Lower lobe of right lung (tissue), 2 donors: ENCODE measurements at regions not wholly inside any gene's neighbourhood (a gene's known extent, or its start where the extent isn't known, plus 50 kb on each side); places are given as distances from the start of the nearest gene placed in this dataset.
A peak's percentile ranks its signal among the peaks of the same experiment; 100 is the strongest.
"Not testable (repeated sequence)": the region's sequence is repeated elsewhere in the genome, so short reads cannot be mapped to it uniquely, and the experiment has no call there.

Experiments used
- ATAC-seq, 2 donors: fragments of 200-7000 bp; cut with Tn5 transposase; one replicate each; pipeline ENCODE4 v1.9.1; 2020 to 2022; ENCODE audit warnings: mild to moderate bottlenecking in 2 of 2, moderate library complexity in 2 of 2
- DNase-seq: peaks from one replicate; pipeline ENCODE4 v3.0.0-alpha.2; 2020
- H3K27ac ChIP-seq: fragments of 200-600 bp; one replicate; pipeline ENCODE4 v1.8.0; 2022
- H3K27me3 ChIP-seq: fragments of 200-600 bp; one replicate; pipeline ENCODE4 v1.8.0; 2022; ENCODE audit warnings: low read depth
- H3K36me3 ChIP-seq: fragments of 200-600 bp; one replicate; pipeline ENCODE4 v1.8.0; 2022; ENCODE audit warnings: mild to moderate bottlenecking
- H3K4me1 ChIP-seq: fragments of 200-600 bp; one replicate; pipeline ENCODE4 v1.8.0; 2022
- H3K4me3 ChIP-seq: fragments of 200-600 bp; one replicate; pipeline ENCODE4 v1.8.0; 2022; ENCODE audit warnings: mild to moderate bottlenecking
- H3K9me3 ChIP-seq: fragments of 200-600 bp; one replicate; pipeline ENCODE4 v1.8.0; 2022
- intact Hi-C: fragments of 100-400 bp; cut with DNase I; formaldehyde crosslinking; loops from one replicate; pipeline ENCODE4 v1.11.0; 2022
- TF ChIP-seq, protein P1 (sequence below): fragments of 200-600 bp; IDR thresholded peaks from one replicate; pipeline ENCODE4 v1.8.0; 2022; ENCODE audit warnings: antibody characterized with exemption, mild to moderate bottlenecking
- donor health status: DM: no; HTN: yes; CAD: no; lungs with severe emphysema.

DNA sequence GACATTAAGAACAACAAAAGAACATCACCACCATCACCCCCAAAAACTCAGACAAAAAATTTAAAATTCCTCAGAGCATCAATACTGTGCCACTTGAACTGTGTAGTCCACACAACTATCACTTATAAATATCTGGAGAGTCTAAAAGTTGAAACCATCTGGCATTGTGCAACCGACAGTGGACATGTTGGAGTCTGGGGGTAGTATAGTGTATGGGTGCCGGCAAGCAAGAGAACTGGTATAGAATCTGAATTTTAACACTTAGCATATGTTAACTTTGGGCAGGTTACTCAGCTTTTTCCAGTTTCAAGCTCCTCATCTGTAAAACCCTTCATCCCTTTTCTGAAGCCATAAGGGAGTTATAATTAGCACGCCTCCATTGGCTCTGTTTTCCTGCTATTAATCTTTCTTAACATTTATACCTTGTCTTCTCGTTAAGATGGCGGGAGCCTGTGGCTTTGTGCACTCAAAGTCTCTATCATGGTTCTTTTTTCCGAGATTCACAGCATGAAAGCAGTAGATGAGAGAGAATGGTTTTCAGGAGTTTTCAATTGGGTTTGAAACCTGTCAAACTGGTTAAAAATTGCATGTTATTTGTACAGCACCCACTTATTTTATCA is 255.7 kb upstream of the TBL1XR1 start:
- Histone ChIP-seq H3K27me3 (no peaks in the 10 kb centered on the region), H3K4me1 (peaks cover 32% of the 10 kb centered on the region), H3K36me3 (no peaks in the 10 kb centered on the region), H3K27ac (no peak overlapping the region), H3K4me3 (no peak overlapping the region), H3K9me3 (peaks cover 4% of the 10 kb centered on the region)
- TF ChIP-seq, protein P1, sequence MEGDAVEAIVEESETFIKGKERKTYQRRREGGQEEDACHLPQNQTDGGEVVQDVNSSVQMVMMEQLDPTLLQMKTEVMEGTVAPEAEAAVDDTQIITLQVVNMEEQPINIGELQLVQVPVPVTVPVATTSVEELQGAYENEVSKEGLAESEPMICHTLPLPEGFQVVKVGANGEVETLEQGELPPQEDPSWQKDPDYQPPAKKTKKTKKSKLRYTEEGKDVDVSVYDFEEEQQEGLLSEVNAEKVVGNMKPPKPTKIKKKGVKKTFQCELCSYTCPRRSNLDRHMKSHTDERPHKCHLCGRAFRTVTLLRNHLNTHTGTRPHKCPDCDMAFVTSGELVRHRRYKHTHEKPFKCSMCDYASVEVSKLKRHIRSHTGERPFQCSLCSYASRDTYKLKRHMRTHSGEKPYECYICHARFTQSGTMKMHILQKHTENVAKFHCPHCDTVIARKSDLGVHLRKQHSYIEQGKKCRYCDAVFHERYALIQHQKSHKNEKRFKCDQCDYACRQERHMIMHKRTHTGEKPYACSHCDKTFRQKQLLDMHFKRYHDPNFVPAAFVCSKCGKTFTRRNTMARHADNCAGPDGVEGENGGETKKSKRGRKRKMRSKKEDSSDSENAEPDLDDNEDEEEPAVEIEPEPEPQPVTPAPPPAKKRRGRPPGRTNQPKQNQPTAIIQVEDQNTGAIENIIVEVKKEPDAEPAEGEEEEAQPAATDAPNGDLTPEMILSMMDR = no peak
- no peak for ATAC-seq
- intact Hi-C loops = no loop called here
- no peak for DNase-seq

DNA sequence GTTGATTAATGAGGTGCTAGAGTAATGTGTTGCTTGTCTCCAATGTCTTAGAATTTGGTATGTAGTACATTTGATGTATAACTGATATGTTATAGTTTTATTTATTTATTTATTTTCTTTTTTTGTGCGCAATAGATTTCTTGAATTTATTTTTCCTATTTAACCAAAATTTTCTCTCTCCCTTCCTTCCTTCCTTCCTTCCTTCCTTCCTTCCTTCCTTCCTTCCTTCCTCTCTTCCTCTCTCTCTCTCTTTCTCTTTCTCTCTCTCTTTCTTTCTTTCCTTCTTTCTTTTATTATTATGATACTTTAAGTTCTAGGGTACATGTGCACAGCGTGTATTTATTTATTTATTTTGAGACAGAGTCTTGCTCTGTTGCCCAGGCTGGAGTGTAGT is 256.2 kb upstream of the TBL1XR1 start:
- TF ChIP-seq, protein P1 = no peak
- no peaks in the 10 kb centered on the region for H3K27me3 ChIP-seq
- peaks cover 4% of the 10 kb centered on the region for H3K9me3 ChIP-seq
- DNase-seq (no peak), ATAC-seq (no peak)
- H3K27ac ChIP-seq = no peak overlapping the region
- no peaks in the 10 kb centered on the region for H3K36me3 ChIP-seq
- H3K4me3 ChIP-seq = no peak overlapping the region
- intact Hi-C loops = no loop called here
- peaks cover 32% of the 10 kb centered on the region for H3K4me1 ChIP-seq

DNA sequence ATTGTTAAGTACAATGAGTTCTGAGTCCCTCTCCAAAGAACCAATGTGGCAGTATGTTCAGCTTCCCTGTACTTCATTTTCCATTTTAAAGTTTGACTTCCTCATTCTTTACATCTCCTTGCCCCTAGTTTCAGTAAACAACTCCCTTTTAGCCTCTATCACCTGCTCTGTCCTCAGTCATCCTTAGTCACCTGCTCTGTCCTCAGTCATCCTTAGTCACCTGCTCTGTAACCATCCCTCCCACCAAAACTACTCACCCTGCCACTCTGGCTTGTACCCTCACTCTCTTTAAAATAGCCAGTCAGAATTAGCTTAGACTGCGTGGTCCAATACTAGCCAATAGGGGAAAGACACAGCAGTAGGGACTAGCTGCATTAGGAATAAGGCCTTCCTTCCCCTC is 259.9 kb upstream of the TBL1XR1 start:
- intact Hi-C loops, ATAC-seq, H3K27ac ChIP-seq, H3K27me3 ChIP-seq, H3K36me3 ChIP-seq, H3K9me3 ChIP-seq, H3K4me3 ChIP-seq, DNase-seq: not testable (repeated sequence)
- peaks cover 16% of the 10 kb centered on the region for H3K4me1 ChIP-seq

DNA sequence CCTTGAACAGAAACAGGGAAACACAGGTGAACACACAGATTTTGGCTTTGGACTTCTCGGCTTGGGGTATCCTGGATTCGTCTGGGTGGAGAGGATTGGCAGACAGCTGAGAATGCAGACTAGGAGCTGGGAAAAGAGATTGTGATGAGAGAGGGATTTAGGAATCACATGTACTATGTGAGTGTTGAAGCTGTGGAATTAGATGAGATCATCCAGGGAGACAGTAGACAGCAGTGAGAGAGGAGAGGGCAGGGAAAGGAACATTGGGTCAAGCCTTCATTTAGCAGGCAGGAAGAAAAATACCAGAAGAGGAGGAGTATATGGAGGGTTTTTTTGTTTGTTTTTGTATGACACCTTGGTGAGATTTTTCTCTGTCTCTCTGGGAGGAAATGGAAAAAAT is 262.1 kb upstream of the TBL1XR1 start:
- H3K36me3 ChIP-seq = no peaks in the 10 kb centered on the region
- H3K9me3 ChIP-seq = peaks cover 4% of the 10 kb centered on the region
- no peak overlapping the region for H3K4me3 ChIP-seq
- DNase-seq = no peak
- no peaks in the 10 kb centered on the region for H3K27me3 ChIP-seq
- TF ChIP-seq, protein P1 = no peak
- ATAC-seq = peak; percentile 50 to 67
- intact Hi-C loops = no loop called here
- no peak overlapping the region for H3K27ac ChIP-seq
- H3K4me1 ChIP-seq = peaks cover 19% of the 10 kb centered on the region

DNA sequence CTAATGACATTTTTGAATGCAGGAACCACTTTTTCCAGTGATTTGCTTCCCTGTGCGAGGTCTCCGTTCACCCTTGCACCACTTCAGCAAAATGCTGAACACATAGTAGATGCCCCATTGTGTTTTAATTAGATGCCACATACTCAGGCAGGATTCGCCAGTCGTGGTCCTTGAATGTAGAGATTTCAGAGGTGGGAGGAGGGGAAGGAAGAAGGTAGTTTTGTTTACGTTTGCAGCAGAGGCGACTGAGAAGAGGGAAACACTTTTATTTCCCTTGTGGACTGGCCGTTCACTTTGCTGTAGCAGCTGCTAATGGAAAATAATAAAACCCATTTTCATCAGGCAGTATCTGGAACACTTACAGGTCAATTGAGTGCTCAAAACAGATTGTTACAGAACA is 262.8 kb upstream of the TBL1XR1 start:
- H3K4me3 ChIP-seq = no peak overlapping the region
- H3K36me3 ChIP-seq = no peaks in the 10 kb centered on the region
- DNase-seq (no peak), ATAC-seq (no peak)
- no peak overlapping the region for H3K27ac ChIP-seq
- peaks cover 21% of the 10 kb centered on the region for H3K4me1 ChIP-seq
- peaks cover 4% of the 10 kb centered on the region for H3K9me3 ChIP-seq
- intact Hi-C loops = no loop called here
- TF ChIP-seq, protein P1 = no peak
- no peaks in the 10 kb centered on the region for H3K27me3 ChIP-seq

DNA sequence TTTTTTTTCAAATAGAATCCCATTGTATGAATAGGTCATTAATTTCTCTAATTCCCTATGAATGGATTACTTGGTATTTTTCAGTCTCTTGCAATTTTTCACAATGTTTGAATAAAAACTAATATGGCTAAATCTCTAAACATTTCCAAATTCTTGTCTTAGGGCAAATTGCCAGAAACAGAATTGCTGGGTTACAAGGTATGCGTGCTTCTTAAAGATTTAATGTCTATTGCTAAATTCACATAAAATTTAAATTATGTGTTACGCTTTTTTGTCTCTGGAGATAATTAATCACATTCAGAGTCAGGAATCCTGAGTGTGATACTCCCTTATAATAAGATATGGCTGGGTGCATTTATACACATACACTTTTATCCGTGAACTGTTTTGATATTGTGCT is 264.5 kb upstream of the TBL1XR1 start:
- Histone ChIP-seq H3K36me3 (no peaks in the 10 kb centered on the region), H3K4me1 (peaks cover 21% of the 10 kb centered on the region), H3K9me3 (peaks cover 4% of the 10 kb centered on the region), H3K27ac (no peak overlapping the region), H3K4me3 (no peak overlapping the region), H3K27me3 (no peaks in the 10 kb centered on the region)
- intact Hi-C loops = no loop called here
- DNase-seq (no peak), ATAC-seq (no peak)
- TF ChIP-seq, protein P1 = no peak

DNA sequence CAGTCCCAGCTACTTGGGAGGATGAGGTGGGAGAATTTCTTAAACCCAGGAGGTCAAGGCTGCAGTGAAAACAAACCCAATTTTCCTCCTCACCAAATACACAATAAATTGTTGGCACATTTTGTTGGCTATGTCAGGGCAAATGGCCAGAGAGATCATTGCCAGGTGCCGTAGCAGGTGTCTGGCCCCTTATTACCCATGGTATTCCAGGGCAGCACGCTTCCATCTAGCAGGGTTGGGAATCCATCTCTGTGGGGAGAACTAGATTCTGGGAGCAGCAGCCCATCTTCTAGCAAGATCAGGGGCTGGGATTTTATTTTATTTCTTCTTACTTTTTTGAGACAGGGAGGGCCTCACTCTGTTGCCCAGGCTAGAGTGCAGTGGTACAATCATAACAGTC is 266.1 kb upstream of the TBL1XR1 start:
- H3K4me3 ChIP-seq, H3K27ac ChIP-seq, H3K9me3 ChIP-seq, DNase-seq, H3K27me3 ChIP-seq, H3K36me3 ChIP-seq, ATAC-seq, intact Hi-C loops: not testable (repeated sequence)
- H3K4me1 ChIP-seq = peaks cover 21% of the 10 kb centered on the region
